Stimulated activated CD8-positive, alpha-beta memory T cell treated with anti-CD3 and anti-CD28 coated beads, Interleukin-15, amount 100 ng/mL, for 4 hours (primary cell): ENCODE measurements at regions not wholly inside any gene's neighbourhood (a gene's known extent, or its start where the extent isn't known, plus 50 kb on each side); places are given as distances from the start of the nearest gene placed in this dataset.

Source experiments
- DNase-seq, 2 donors: peaks; one replicate each; pipeline ENCODE4 v3.0.0-alpha.2; 2020; ENCODE audit warnings: low read depth in 2 of 2

- DNase-seq, result no peak
Measured at GRCh38 chr12:107344035-107344808, 250.9 kb upstream of the CRY1 start.

DNA sequence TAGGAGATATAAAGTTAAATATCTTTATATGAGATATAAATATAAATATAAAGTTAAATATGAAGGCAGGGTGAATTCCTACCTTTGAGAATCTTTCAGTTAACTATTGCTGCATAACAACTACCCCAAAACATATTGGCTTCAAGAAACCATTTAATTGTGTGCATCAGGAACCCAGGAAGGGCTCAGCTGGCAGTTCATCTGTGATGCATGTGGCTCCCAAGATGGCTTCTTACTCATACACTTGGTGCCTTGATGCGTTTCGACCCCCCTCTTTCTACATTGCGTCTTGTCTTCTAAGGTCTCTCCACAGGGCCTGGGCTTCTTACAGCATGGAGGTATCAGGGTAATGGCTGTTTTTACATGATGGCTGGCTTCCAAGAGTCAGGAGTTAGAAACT is 253.9 kb upstream of the CRY1 start:
- DNase-seq, result no peak

DNA sequence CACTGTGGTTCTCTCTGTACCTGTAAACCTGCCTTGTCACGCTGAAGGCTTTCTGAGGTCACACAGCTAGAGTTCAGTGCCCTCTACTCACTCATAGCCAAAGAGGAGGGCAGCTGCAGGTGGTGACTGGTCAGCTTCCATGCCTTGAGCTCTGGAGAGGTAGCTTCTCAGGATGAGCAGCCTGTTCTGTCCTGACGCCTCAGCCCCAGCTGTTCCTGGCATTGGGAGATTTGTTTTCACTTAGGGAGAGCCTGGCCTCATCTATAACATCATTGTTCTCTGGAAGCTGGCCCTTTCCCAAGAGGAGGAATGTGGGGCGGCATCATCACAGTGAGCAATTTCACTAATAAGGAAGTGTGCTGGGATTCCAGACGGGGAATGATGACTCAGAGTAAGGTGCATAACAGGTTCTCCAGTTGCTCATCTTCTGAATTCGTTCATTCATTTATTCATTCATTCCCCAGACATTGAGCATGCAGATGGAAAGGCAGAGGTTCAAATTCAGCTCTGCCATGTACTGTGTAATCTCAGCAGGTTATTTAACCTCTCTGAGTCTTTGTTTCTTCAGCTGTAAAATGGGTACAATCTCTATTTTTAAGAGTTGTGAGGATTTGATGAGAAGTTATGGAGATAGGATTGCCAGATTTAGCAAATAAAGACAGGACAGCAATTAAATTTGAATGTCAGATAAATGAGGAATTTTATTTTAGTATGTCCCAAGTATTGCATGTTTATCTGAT is 255.8 kb upstream of the CRY1 start:
- DNase-seq, result no peak

GRCh38 chr12:107349839-107350238 is 256.5 kb upstream of the CRY1 start:
- DNase-seq, result no peak

GRCh38 chr12:107351109-107351508 is 257.8 kb upstream of the CRY1 start:
- no peak for DNase-seq

- DNase-seq, result no peak
Measured at GRCh38 chr12:107351713-107352112, 258.4 kb upstream of the CRY1 start.

GRCh38 chr12:107352347-107353081 is 259.2 kb upstream of the CRY1 start:
- peak in 1 of 2 donors; percentile 27 for DNase-seq

GRCh38 chr12:107353312-107353711 is 260.0 kb upstream of the CRY1 start:
- no peak for DNase-seq

GRCh38 chr12:107355004-107355565 is 261.7 kb upstream of the CRY1 start:
- no peak for DNase-seq

DNA sequence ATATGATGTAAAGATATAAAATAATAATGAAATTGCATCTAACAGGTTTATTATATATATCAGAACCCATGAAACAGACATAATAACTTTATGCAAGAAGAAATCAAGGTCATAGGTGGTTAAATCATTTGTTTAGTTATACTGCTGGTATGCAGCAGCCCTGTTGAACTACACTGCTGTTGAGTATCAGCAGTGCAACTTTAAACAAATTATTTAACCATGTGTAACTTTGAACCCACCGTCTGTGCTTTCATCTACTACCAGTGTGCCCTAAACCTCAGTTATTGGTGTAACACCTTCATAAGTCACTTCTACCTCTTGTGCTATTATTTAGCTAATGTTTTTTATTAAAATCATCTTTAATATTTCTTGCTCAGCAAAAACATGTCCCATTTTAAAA is 262.3 kb upstream of the CRY1 start:
- DNase-seq, result no peak

- DNase-seq, result no peak
Measured at GRCh38 chr12:107356266-107356936, 263.1 kb upstream of the CRY1 start.

- no peak for DNase-seq
Measured at GRCh38 chr12:107356937-107357295, 263.6 kb upstream of the CRY1 start.

GRCh38 chr12:107359382-107359781 is 266.0 kb upstream of the CRY1 start:
- no peak for DNase-seq

- no peak for DNase-seq
Measured at GRCh38 chr12:107360033-107360432, 266.7 kb upstream of the CRY1 start.

DNA sequence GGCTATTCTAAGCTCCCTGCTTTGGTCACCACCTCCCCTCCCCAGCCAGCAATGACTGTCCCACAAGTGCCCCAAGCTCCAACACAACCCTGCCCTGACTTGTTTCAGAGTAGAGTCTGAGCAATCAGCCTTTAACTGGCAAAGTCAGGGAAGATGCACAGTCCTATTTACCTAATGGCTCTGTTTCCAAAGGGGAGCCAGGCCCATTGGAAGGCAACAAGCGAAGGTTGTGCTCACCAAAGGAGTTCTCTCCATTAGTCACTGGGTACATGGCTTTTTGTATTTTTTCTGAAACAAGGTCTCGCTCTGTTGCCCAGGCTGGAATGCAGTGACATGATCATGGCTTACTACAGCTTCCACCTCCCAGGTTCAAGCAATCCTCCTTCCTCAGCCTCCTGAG is 267.1 kb upstream of the CRY1 start:
- DNase-seq, result no peak

GRCh38 chr12:107361970-107362369 is 268.6 kb upstream of the CRY1 start:
- DNase-seq, result no peak

DNA sequence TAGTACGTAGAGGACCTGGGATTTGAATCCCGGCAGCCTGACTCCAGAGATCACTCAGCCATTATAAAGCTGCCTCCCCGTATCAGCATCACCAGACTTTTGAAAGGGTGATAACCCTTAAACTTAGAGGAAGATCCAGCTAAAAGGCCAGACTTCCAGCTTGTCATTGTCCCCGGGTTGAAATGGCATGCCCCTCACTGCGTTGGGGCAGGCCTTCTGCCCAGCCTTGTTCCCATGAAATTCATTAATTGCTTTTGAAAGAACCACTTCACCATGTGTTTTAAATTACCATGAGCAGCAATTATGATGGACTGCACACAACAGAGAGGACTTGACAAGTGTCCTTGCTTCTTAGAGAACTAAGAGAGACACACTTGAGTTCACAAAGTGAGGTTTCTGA is 269.6 kb upstream of the CRY1 start:
- DNase-seq, result no peak

GRCh38 chr12:107364875-107365518 is 271.6 kb upstream of the CRY1 start:
- DNase-seq, result no peak

- DNase-seq, result no peak
Measured at GRCh38 chr12:107365703-107366102, 272.4 kb upstream of the CRY1 start.

DNA sequence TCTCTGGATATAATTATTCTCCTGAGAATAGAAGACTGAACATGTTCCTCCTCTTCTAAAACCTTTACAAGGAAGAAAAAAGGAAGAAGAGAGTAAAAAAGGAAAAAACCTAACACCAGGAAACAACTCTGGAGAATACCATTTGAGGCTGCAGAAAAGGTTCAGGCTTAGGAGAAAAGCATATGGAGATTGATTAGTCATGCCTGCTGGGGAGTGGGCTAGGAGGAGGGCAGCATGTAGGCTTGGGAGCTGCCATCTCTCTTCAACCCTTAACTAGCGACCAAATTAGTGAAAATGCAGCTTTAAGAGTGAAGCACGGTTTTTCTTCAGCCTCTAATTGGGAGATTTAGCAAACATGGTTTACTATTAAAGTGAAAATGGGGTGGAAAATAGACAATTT is 273.0 kb upstream of the CRY1 start:
- no peak for DNase-seq

DNA sequence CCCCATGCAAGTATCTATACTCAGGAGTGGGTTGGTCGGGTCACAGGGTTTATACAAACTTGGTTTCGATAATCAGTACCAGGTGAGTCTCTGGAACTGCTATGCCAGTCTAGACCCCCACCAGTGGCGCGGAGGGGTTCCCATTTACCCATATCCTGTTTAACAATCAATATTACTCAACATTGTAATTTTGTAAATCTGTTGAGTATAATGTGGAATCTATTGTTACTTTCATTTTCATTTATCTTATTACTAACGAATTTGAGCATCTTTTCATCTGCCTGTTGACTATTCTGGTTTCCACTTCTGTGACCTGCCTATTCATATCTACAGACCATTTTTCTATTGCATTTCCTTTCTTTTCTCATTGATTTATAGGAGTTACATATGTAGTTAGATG is 275.2 kb upstream of the CRY1 start:
- no peak for DNase-seq
